OCI-LY7 (cell line): ENCODE measurements at regions not wholly inside any gene's neighbourhood (a gene's known extent, or its start where the extent isn't known, plus 50 kb on each side); places are given as distances from the start of the nearest gene placed in this dataset.

Experiments
- BruUV-seq: library from RNA; stranded (reverse); fragments of 400-500 nt; replicated peaks from 2 replicates; lab custom pipeline; 2021; lab: Mats Ljungman, UMichigan
- CTCF ChIA-PET: fragments of 300-600 bp; sonication (Branson Sonifier 250); formaldehyde crosslinking; loops from one replicate; lab custom pipeline; 2022; ENCODE audit warnings: antibody characterized with exemption; ENCODE audit not compliant: unreplicated experiment; lab: Charles Lee
- POLR2A ChIA-PET: fragments of 300-600 bp; sonication (Branson Sonifier 250); formaldehyde crosslinking; loops from one replicate; lab custom pipeline; 2022; ENCODE audit warnings: antibody characterized with exemption; lab: Charles Lee
- DNase-seq: peaks from one replicate; pipeline ENCODE4 v3.0.0-alpha.2; 2015; ENCODE audit warnings: low spot score
- H2AFZ ChIP-seq: fragments of 200-600 bp; sonication (generic), shearing (Covaris generic); 2 replicates; pipeline ENCODE4 v1.6.1; 2014; ENCODE audit warnings: mild to moderate bottlenecking, antibody characterized with exemption, low read length, moderate library complexity
- H3K27ac ChIP-seq: fragments of 200-600 bp; sonication (generic); 2 replicates; pipeline ENCODE4 v1.5.1; 2014; ENCODE audit warnings: mixed run types, low read depth, mild to moderate bottlenecking, moderate library complexity, low read length, inconsistent platforms; ENCODE audit not compliant: poor library complexity, severe bottlenecking
- H3K36me3 ChIP-seq: fragments of 200-600 bp; sonication (generic); 2 replicates; pipeline ENCODE4 v1.6.1; 2014; ENCODE audit warnings: mild to moderate bottlenecking, antibody characterized with exemption, low read length, moderate library complexity, mixed read lengths; ENCODE audit not compliant: insufficient read depth
- H3K4me1 ChIP-seq: fragments of 200-600 bp; sonication (generic); 2 replicates; pipeline ENCODE4 v1.5.1; 2014; ENCODE audit warnings: mild to moderate bottlenecking, low read length; ENCODE audit not compliant: insufficient read depth, poor library complexity, severe bottlenecking
- H3K4me2 ChIP-seq: fragments of 200-600 bp; sonication (generic); 2 replicates; pipeline ENCODE4 v1.6.1; 2014; ENCODE audit warnings: mild to moderate bottlenecking, low read length
- H3K4me3 ChIP-seq: fragments of 200-600 bp; sonication (generic); 2 replicates; pipeline ENCODE4 v1.5.1; 2014; ENCODE audit warnings: mild to moderate bottlenecking, low read depth, low read length; ENCODE audit not compliant: poor library complexity, severe bottlenecking
- H3K79me2 ChIP-seq: fragments of 200-600 bp; sonication (generic); 2 replicates; pipeline ENCODE4 v1.6.1; 2016; ENCODE audit warnings: low read depth, mild to moderate bottlenecking, low read length, moderate library complexity, mixed read lengths; ENCODE audit not compliant: insufficient read depth
- H3K9me2 ChIP-seq: fragments of 200-600 bp; sonication (generic); 2 replicates; pipeline ENCODE4 v1.6.1; 2016; ENCODE audit warnings: mild to moderate bottlenecking, low read length, mixed read lengths; ENCODE audit not compliant: insufficient read depth
- H3K9me3 ChIP-seq: fragments of 200-600 bp; sonication (generic); 2 replicates; pipeline ENCODE4 v1.6.1; 2014; ENCODE audit warnings: mild to moderate bottlenecking, mixed run types, low read length, mixed read lengths
- H4K20me1 ChIP-seq: fragments of 200-600 bp; sonication (generic); 2 replicates; pipeline ENCODE4 v1.6.1; 2014; ENCODE audit warnings: mild to moderate bottlenecking, antibody characterized with exemption, low read length, moderate library complexity, mixed read lengths; ENCODE audit not compliant: insufficient read depth
- CTCF ChIP-seq: fragments of 200-600 bp; sonication (generic); conservative IDR thresholded peaks from 2 replicates; pipeline ENCODE4 v1.5.1; 2014; ENCODE audit warnings: mild to moderate bottlenecking, antibody characterized with exemption, low read length, moderate library complexity, mixed read lengths
- EZH2phosphoT487 ChIP-seq: fragments of 200-600 bp; sonication (generic); IDR thresholded peaks from 2 replicates; pipeline ENCODE4 v1.6.1; 2018; ENCODE audit warnings: low read depth, borderline replicate concordance, mild to moderate bottlenecking, mixed run types, antibody characterized with exemption, low read length, moderate library complexity, mixed read lengths
- intact Hi-C: fragments of 100-400 bp; cut with micrococcal nuclease; formaldehyde crosslinking; loops from one replicate; pipeline ENCODE4 v1.10.0; 2022; ENCODE audit not compliant: unreplicated experiment

DNA sequence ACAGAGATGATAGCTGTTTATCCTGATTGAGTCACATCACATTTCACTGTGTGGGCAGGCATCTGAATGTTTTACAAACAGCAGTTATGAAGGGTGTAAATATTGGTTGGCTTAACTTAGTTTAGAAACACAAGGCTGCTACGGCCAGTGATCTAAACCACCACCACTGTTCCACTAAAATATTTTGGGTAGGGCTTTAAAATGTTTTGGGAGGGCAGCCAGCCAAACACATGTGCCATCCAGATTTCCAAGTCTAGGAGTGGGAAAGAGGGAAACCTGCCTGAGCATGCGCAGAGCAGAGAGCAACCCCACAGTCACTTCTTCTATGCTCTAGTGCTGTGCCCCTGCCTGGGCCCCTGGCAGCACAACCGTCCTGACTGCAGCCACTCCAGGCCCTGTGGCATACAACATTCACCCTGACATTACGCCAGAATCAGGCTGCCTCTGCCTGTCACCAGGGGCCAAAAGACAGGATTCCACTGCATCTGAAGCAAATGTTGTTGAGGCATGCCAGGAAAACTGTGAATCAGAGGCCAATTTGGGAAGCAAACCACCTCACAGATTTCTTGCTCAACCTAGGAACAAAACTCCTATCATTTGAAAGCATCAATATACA lies 74.8 kb upstream of the COL5A2 start:
- no TSS peak for BruUV-seq
- ChIA-PET CTCF (no interaction called here), POLR2A (no interaction called here)
- no peak for DNase-seq
- H3K79me2 ChIP-seq: no peaks in the 10 kb centered on the region
- no peak overlapping the region for H2AFZ ChIP-seq
- H4K20me1 ChIP-seq: no peaks in the 10 kb centered on the region
- H3K9me3 ChIP-seq: no peaks in the 10 kb centered on the region
- no peak overlapping the region for H3K4me2 ChIP-seq
- H3K27ac ChIP-seq: no peak overlapping the region
- TF ChIP-seq CTCF: no peak
- TF ChIP-seq EZH2phosphoT487: no peak
- no peaks in the 10 kb centered on the region for H3K4me1 ChIP-seq
- H3K36me3 ChIP-seq: no peaks in the 10 kb centered on the region
- H3K4me3 ChIP-seq: no peak overlapping the region
- no peaks in the 10 kb centered on the region for H3K9me2 ChIP-seq
- intact Hi-C loops: no loop called here

DNA sequence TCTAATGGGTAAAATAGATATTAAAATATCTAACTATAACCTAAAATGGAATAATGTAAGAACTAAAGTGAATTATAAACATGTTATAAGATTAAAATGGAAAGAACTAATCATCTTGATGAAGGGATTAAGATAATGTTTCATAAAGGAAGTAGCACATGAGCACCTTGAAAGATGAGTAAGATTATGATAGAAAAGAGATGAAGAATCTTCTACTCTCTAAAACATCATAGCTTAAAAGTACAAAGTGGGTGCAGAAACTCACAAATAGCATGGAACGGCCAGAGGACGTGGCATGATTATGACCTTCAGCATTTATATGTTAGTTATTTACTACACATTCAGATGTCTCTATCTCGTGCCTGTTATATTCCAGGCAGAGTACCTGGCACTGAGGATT lies 76.2 kb upstream of the COL5A2 start:
- ChIA-PET CTCF (no interaction called here), POLR2A (interaction anchor here (0.7 kb wide), 1 partner anchor 1523 kb away, joined by 3 read pairs; no protein-coding TSS in a partner anchor)
- TF ChIP-seq CTCF (no peak), EZH2phosphoT487 (no peak)
- intact Hi-C loops: no loop called here
- no peaks in the 10 kb centered on the region for H3K36me3 ChIP-seq
- H2AFZ ChIP-seq: no peak overlapping the region
- H3K4me1 ChIP-seq: no peaks in the 10 kb centered on the region
- H4K20me1 ChIP-seq: no peaks in the 10 kb centered on the region
- no peaks in the 10 kb centered on the region for H3K79me2 ChIP-seq
- H3K4me3 ChIP-seq: no peak overlapping the region
- no peak for DNase-seq
- no peak overlapping the region for H3K4me2 ChIP-seq
- H3K9me3 ChIP-seq: no peaks in the 10 kb centered on the region
- BruUV-seq: no TSS peak
- H3K27ac ChIP-seq: no peak overlapping the region
- no peaks in the 10 kb centered on the region for H3K9me2 ChIP-seq

DNA sequence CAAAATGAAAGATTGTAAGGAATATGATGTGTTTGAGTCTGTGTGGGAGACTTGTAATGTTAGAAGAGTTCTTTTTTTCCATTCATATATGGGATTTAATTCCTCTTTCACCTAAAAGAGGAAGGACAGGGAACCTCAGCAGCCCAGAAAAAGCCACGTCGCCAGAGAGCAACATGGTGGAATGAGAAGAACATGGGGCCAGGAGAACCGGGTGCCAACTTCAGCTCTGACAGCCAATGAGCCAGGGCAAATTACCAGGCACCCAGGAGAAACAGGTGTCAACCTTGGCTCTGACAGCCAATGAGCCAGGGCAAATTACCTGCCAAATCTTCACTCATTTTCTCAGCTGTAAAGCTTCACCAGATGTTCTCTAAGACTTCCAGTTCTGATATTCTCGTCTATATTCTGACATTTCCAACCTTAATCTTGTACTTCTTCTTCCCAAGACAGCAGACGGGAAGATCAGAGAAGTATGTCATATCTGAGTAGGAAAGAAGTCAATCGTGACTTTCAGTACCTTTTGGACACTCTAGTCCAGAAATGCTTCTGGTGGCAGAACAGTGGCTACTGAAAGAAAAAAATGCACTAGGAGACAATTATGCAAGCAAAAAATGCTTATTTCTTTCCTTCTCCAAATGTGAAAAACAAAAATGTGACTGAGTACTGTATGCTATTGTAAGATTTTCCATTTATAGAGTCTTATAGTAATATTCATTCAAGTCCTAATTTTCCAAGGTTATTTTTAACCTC lies 79.2 kb upstream of the COL5A2 start:
- no peak overlapping the region for H3K4me3 ChIP-seq
- DNase-seq: no peak
- H3K9me3 ChIP-seq: no peaks in the 10 kb centered on the region
- H4K20me1 ChIP-seq: no peaks in the 10 kb centered on the region
- no peak overlapping the region for H3K4me2 ChIP-seq
- BruUV-seq: no TSS peak
- intact Hi-C loops: no loop called here
- CTCF ChIA-PET: no interaction called here
- H3K79me2 ChIP-seq: no peaks in the 10 kb centered on the region
- H2AFZ ChIP-seq: no peak overlapping the region
- H3K27ac ChIP-seq: no peak overlapping the region
- POLR2A ChIA-PET: no interaction called here
- no peak for TF ChIP-seq EZH2phosphoT487
- no peak for TF ChIP-seq CTCF
- H3K9me2 ChIP-seq: no peaks in the 10 kb centered on the region
- H3K36me3 ChIP-seq: no peaks in the 10 kb centered on the region
- no peaks in the 10 kb centered on the region for H3K4me1 ChIP-seq
